BJ (cell line): ENCODE measurements at regions not wholly inside any gene's neighbourhood (a gene's known extent, or its start where the extent isn't known, plus 50 kb on each side); places are given as distances from the start of the nearest gene placed in this dataset.

Experiments
- CTCF ChIA-PET: fragments of 350-600 bp; formaldehyde crosslinking; extraction: SDS; loops from one replicate; lab custom pipeline; 2021; ENCODE audit warnings: antibody characterized with exemption, inconsistent platforms; lab: Yijun Ruan, JAX
- POLR2A ChIA-PET: fragments of 300-600 bp; sonication (Branson Sonifier 250); formaldehyde crosslinking; extraction: SDS; loops from one replicate; lab custom pipeline; 2021; ENCODE audit warnings: antibody characterized with exemption; lab: Charles Lee
- DNase-seq: peaks from one replicate; pipeline ENCODE4 v3.0.0-alpha.2; 2011; ENCODE audit warnings: low read depth
- H3K27me3 ChIP-seq: 2 replicates; pipeline ENCODE4 v1.6.0; 2011; ENCODE audit warnings: low read length; ENCODE audit not compliant: control insufficient read depth, insufficient read depth
- H3K36me3 ChIP-seq: 2 replicates; pipeline ENCODE4 v1.5.1; 2011; ENCODE audit warnings: low read length; ENCODE audit not compliant: control insufficient read depth, insufficient read depth
- H3K4me3 ChIP-seq: 2 replicates; pipeline ENCODE4 v1.5.1; 2011; ENCODE audit warnings: low read depth, mild to moderate bottlenecking, control low read depth, low read length
- TF ChIP-seq, protein P1 (sequence below): IDR thresholded peaks from 2 replicates; pipeline ENCODE4 v1.5.1; 2011; ENCODE audit warnings: low read depth, mild to moderate bottlenecking, control low read depth, inconsistent platforms, low read length, moderate library complexity; ENCODE audit not compliant: insufficient read depth

GRCh38 chr3:66561367-66561766 lies 60.5 kb upstream of the LRIG1 start:
- no peak for DNase-seq
- H3K4me3 ChIP-seq, result no peak overlapping the region
- TF ChIP-seq, protein P1, sequence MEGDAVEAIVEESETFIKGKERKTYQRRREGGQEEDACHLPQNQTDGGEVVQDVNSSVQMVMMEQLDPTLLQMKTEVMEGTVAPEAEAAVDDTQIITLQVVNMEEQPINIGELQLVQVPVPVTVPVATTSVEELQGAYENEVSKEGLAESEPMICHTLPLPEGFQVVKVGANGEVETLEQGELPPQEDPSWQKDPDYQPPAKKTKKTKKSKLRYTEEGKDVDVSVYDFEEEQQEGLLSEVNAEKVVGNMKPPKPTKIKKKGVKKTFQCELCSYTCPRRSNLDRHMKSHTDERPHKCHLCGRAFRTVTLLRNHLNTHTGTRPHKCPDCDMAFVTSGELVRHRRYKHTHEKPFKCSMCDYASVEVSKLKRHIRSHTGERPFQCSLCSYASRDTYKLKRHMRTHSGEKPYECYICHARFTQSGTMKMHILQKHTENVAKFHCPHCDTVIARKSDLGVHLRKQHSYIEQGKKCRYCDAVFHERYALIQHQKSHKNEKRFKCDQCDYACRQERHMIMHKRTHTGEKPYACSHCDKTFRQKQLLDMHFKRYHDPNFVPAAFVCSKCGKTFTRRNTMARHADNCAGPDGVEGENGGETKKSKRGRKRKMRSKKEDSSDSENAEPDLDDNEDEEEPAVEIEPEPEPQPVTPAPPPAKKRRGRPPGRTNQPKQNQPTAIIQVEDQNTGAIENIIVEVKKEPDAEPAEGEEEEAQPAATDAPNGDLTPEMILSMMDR, result no peak
- H3K27me3 ChIP-seq, result no peaks in the 10 kb centered on the region
- ChIA-PET CTCF (no interaction called here), POLR2A (no interaction called here)
- no peaks in the 10 kb centered on the region for H3K36me3 ChIP-seq

GRCh38 chr3:66565301-66565700 lies 64.5 kb upstream of the LRIG1 start:
- TF ChIP-seq, protein P1, result no peak
- Histone ChIP-seq H3K27me3 (no peaks in the 10 kb centered on the region), H3K36me3 (no peaks in the 10 kb centered on the region), H3K4me3 (no peak overlapping the region)
- POLR2A ChIA-PET, result no interaction called here
- CTCF ChIA-PET, result interaction anchor here (1.2 kb wide), 1 partner anchor 9 kb away, joined by 4 read pairs; no protein-coding TSS in a partner anchor
- no peak for DNase-seq

DNA sequence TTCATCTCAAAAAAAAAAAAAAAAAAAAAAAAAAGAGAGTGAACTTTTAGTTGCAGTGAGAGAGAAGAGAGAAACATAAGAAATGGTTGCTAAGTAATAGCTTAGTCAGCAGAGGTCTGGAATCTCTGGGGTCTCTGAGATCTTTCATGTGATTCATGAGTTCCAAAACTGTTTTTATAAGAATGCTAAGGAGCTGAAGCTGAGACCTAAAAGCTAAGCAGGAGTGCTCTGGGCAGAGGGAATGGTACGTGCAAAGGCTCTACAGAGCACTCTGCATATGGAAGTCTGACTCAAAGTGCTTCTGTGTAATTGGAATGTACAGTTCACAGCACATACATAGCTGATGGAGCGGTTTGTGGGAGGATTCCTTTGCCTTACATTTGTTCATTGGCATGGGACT lies 66.3 kb upstream of the LRIG1 start:
- H3K4me3 ChIP-seq, result no peak overlapping the region
- no peaks in the 10 kb centered on the region for H3K27me3 ChIP-seq
- TF ChIP-seq, protein P1, result no peak
- H3K36me3 ChIP-seq, result no peaks in the 10 kb centered on the region
- POLR2A ChIA-PET, result no interaction called here
- no peak for DNase-seq
- CTCF ChIA-PET, result interaction anchor here (1.2 kb wide), 1 partner anchor 34 kb away, joined by 4 read pairs; no protein-coding TSS in a partner anchor

DNA sequence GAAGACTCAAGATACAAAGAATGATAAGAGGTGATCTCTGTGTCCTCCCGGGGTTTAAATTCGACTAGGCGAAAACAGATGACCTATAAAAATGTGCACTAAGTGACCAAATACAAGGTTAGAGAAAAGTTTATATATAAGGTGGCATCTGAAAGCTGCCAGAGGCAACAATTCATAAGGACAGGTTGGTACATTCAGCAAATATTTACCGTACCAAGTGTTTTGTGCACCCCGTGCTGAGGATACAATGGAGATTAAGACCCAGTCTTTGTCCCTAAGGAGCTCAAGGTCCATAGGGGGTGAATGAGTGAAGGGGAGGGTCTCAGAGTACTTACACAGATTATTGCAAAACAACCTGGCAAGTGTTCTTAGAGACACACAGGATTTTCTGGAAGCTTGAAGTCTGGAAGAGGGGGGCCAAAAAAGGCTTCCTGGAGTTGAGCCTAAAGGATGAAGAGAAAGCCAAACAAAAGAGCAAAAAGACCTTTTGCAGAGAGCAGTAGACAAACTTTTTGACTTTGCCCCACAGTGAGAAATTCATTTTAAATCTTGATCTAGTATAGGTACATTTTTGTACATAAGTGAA lies 71.4 kb upstream of the LRIG1 start:
- DNase-seq, result no peak

DNA sequence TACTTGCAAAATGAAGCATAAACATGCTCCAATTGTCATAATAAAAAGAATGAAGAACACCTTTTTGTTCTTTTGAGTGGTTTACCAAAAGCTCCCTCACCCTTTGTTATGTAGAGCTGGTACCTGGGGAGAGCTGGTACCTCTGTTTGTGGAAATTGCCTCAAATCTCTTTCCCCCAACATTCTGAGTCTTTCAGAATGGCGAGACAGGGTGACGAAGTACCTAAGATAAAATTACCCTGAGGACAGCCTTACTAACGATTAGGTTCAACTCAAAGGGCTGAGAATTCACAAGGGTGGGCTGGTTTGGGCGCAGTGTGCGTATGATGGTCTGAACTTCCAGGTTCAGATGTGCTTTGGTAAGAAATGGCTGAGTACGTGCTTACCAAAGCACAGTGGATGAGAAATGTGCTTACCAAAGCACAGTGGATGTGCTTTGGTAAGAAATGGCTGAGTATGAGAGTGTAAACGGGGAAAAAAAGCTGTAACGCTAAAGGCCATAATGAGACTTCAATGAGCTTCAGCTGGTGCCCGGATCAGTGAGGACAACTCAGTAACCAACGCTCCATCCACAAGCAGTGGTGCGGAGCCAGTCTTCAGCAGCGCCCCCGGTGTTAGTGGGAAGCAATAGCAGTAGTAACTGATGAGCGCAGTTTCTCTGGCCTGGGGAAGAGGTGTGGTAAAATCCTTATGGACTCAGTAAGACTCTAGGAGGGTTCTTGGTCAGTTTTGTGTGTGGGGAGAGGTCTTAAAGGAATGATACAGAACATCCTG lies 72.3 kb upstream of the LRIG1 start:
- POLR2A ChIA-PET, result no interaction called here
- DNase-seq, result no peak
- H3K4me3 ChIP-seq, result no peak overlapping the region
- CTCF ChIA-PET, result interaction anchor here (0.7 to 2.5 kb wide), 5 partner anchors 9 to 165 kb away, joined by 3 to 6 read pairs (median 3); no protein-coding TSS in a partner anchor
- 0 out of 2 replicates have a peak, but pooled peaks cover 1% of the 10 kb centered on the region for H3K27me3 ChIP-seq
- H3K36me3 ChIP-seq, result no peaks in the 10 kb centered on the region
- TF ChIP-seq, protein P1, result 0 out of 2 replicates have a peak, but pooled peaks have one; percentile 3

More for the DNA sequence above, 71.4 kb upstream of the LRIG1 start:
- Histone ChIP-seq H3K4me3 (no peak overlapping the region), H3K36me3 (no peaks in the 10 kb centered on the region), H3K27me3 (0 out of 2 replicates have a peak, but pooled peaks cover 1% of the 10 kb centered on the region)
- ChIA-PET CTCF (interaction anchor here (0.7 to 2.5 kb wide), 4 partner anchors 8 to 164 kb away, joined by 3 to 6 read pairs (median 3); no protein-coding TSS in a partner anchor), POLR2A (no interaction called here)
- TF ChIP-seq, protein P1, result no peak
